Activated B cell treated with CpG ODN at 0.5 μM for 24 hours (primary cell): ENCODE measurements at regions not wholly inside any gene's neighbourhood (a gene's known extent, or its start where the extent isn't known, plus 50 kb on each side); places are given as distances from the start of the nearest gene placed in this dataset.

Experiments
- ATAC-seq: fragments of 200-7000 bp; cut with Tn5 transposase; one replicate; pipeline ENCODE4 v1.10.0; 2021; ENCODE audit warnings: low read depth, mild to moderate bottlenecking, moderate library complexity
- CTCF ChIA-PET: fragments of 350-600 bp; sonication (Branson Sonifier 250); formaldehyde crosslinking; loops from one replicate; lab custom pipeline; 2021; ENCODE audit warnings: antibody characterized with exemption; lab: Charles Lee
- POLR2A ChIA-PET: fragments of 350-600 bp; sonication (Branson Sonifier 250); formaldehyde crosslinking; loops from one replicate; lab custom pipeline; 2021; ENCODE audit warnings: antibody characterized with exemption; lab: Charles Lee
- DNase-seq: peaks from one replicate; pipeline ENCODE4 v3.0.0; 2022
- H3K27ac Mint-ChIP-seq: one replicate; pipeline ENCODE4 v1.8.0; 2020; ENCODE audit warnings: mixed read lengths
- H3K27me3 Mint-ChIP-seq: one replicate; pipeline ENCODE4 v1.8.0; 2021; ENCODE audit warnings: mixed read lengths
- H3K36me3 Mint-ChIP-seq: one replicate; pipeline ENCODE4 v1.8.0; 2021; ENCODE audit warnings: low read depth, mixed read lengths
- H3K4me1 Mint-ChIP-seq: one replicate; pipeline ENCODE4 v1.8.0; 2021; ENCODE audit warnings: mixed read lengths
- H3K4me3 Mint-ChIP-seq: one replicate; pipeline ENCODE4 v1.8.0; 2020; ENCODE audit warnings: mild to moderate bottlenecking, mixed read lengths
- H3K9me3 Mint-ChIP-seq: one replicate; pipeline ENCODE4 v1.8.0; 2020; ENCODE audit warnings: mixed read lengths
- intact Hi-C: fragments of 100-400 bp; cut with micrococcal nuclease; formaldehyde crosslinking; loops from one replicate; pipeline ENCODE4 v1.15.1; 2024
- TF ChIP-seq, protein P1 (sequence below): fragments of 200-600 bp; IDR thresholded peaks from one replicate; pipeline ENCODE4 v1.8.0; 2022; ENCODE audit warnings: antibody characterized with exemption, mild to moderate bottlenecking

GRCh38 chr2:18925296-18925695, 335.9 kb upstream of the NT5C1B start:
- Mint-ChIP-seq H3K9me3 (peaks cover 4% of the 10 kb centered on the region), H3K4me3 (no peak overlapping the region), H3K36me3 (no peaks in the 10 kb centered on the region), H3K27me3 (no peaks in the 10 kb centered on the region), H3K4me1 (no peaks in the 10 kb centered on the region), H3K27ac (no peak overlapping the region)
- POLR2A ChIA-PET: no interaction called here
- TF ChIP-seq, protein P1, sequence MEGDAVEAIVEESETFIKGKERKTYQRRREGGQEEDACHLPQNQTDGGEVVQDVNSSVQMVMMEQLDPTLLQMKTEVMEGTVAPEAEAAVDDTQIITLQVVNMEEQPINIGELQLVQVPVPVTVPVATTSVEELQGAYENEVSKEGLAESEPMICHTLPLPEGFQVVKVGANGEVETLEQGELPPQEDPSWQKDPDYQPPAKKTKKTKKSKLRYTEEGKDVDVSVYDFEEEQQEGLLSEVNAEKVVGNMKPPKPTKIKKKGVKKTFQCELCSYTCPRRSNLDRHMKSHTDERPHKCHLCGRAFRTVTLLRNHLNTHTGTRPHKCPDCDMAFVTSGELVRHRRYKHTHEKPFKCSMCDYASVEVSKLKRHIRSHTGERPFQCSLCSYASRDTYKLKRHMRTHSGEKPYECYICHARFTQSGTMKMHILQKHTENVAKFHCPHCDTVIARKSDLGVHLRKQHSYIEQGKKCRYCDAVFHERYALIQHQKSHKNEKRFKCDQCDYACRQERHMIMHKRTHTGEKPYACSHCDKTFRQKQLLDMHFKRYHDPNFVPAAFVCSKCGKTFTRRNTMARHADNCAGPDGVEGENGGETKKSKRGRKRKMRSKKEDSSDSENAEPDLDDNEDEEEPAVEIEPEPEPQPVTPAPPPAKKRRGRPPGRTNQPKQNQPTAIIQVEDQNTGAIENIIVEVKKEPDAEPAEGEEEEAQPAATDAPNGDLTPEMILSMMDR: no peak
- CTCF ChIA-PET: no interaction called here
- no peak for DNase-seq
- intact Hi-C loops: no loop called here
- no peak for ATAC-seq

- ChIA-PET POLR2A (no interaction called here), CTCF (no interaction called here)
- intact Hi-C loops: no loop called here
- ATAC-seq: no peak
- TF ChIP-seq, protein P1: no peak
- peaks cover 4% of the 10 kb centered on the region for H3K9me3 Mint-ChIP-seq
- no peak for DNase-seq
- no peaks in the 10 kb centered on the region for H3K27me3 Mint-ChIP-seq
- H3K4me1 Mint-ChIP-seq: no peaks in the 10 kb centered on the region
- H3K27ac Mint-ChIP-seq: no peak overlapping the region
- no peak overlapping the region for H3K4me3 Mint-ChIP-seq
- H3K36me3 Mint-ChIP-seq: no peaks in the 10 kb centered on the region
Measured at GRCh38 chr2:18924886-18925285, 335.5 kb upstream of the NT5C1B start.

DNA sequence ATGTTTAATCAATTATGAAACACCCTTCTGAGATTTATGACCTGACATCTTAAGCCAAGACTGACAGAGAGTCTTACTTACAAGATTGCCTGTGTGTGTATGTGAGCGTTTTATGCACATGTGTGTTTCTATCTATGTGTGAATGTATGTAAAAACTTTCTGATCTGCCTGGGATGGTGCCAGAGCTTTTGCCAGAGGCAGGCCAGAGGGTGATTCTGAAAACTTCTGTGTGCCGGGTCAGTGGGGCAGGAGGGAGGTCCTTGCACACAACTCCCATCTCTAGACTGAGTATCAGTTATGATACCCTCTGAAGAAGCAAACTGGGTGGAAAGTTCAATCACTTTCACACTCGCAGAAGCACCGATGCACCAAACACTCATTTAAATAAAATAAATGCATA, 335.0 kb upstream of the NT5C1B start:
- H3K27ac Mint-ChIP-seq: no peak overlapping the region
- H3K27me3 Mint-ChIP-seq: no peaks in the 10 kb centered on the region
- peaks cover 4% of the 10 kb centered on the region for H3K9me3 Mint-ChIP-seq
- CTCF ChIA-PET: no interaction called here
- H3K36me3 Mint-ChIP-seq: no peaks in the 10 kb centered on the region
- no peak for ATAC-seq
- DNase-seq: no peak
- POLR2A ChIA-PET: no interaction called here
- TF ChIP-seq, protein P1: no peak
- no peak overlapping the region for H3K4me3 Mint-ChIP-seq
- intact Hi-C loops: no loop called here
- no peaks in the 10 kb centered on the region for H3K4me1 Mint-ChIP-seq

DNA sequence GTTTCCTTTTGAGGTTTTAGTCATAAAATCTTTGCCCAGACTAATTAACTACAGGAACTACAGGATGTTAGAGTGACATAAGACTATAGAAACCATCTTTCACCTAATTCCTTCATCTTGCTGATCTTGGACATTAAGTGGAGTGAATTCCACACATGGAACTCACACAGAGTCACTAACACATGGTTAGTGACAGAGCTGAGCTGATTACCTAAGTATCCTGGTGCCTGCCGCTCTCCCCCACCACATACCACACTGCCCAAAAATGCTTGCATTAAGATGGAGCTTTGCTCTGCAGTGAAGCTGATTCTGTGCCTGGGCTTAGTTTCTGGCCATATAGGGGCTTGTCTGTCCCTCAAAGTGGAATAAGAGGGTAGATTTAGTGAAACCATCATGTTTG, 332.9 kb upstream of the NT5C1B start:
- CTCF ChIA-PET: no interaction called here
- TF ChIP-seq, protein P1: no peak
- Mint-ChIP-seq H3K27me3 (no peaks in the 10 kb centered on the region), H3K4me1 (no peaks in the 10 kb centered on the region), H3K36me3 (no peaks in the 10 kb centered on the region), H3K9me3 (peaks cover 4% of the 10 kb centered on the region), H3K27ac (no peak overlapping the region), H3K4me3 (no peak overlapping the region)
- DNase-seq (no peak), ATAC-seq (no peak)
- POLR2A ChIA-PET: no interaction called here
- intact Hi-C loops: no loop called here

DNA sequence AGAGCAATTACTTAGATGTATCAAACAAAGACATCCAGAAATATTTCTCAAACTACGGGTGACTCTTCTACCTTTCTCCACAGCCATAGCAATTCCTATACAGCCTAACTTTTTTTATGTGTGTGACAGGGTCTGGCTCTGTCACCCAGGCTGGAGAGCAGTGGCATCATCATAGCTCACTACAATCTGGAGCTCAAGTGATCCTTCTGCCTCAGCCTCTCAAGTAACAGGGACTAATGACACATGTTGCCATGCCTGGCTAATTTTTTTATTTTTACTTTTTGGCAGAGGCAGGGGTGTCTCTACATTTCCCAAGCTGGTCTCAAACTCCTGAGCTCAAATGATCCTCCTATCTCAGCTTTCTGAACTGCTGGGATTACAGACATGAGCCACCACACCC, 328.9 kb upstream of the NT5C1B start:
- Mint-ChIP-seq H3K27ac (no peak overlapping the region), H3K4me3 (no peak overlapping the region), H3K36me3 (no peaks in the 10 kb centered on the region), H3K4me1 (no peaks in the 10 kb centered on the region), H3K9me3 (peaks cover 2% of the 10 kb centered on the region), H3K27me3 (no peaks in the 10 kb centered on the region)
- ChIA-PET CTCF (no interaction called here), POLR2A (no interaction called here)
- ATAC-seq: no peak
- intact Hi-C loops: no loop called here
- TF ChIP-seq, protein P1: no peak
- DNase-seq: no peak
